ENCODE measurements at regions not wholly inside any gene's neighbourhood (a gene's known extent, or its start where the extent isn't known, plus 50 kb on each side); places are given as distances from the start of the nearest gene placed in this dataset.
"Not testable (repeated sequence)": the region's sequence is repeated elsewhere in the genome, so short reads cannot be mapped to it uniquely, and the experiment has no call there.

DNA sequence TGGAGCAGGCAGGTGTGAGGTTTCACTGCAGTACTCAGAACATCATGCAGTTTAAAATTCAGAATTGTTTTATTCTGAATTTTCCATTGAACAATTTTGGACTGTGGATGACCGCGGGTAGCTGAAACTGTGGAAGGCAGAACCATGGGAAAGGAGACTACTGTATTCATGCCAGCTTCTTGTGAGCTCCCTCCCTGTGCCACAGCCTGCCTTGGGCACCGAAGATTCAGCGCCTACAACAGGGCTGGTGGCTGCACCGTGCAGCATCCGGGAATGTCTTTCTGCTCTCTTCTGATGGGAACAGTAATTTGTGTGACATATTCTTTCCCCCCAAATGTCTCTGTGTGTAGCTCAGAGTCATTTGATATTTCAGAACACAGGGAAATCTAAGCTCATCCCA lies 118.5 kb upstream of the NKX1-1 start:
- DNase-seq (ENCODE audit: low read depth), result no peak

- no peak for DNase-seq (ENCODE audit: low read depth)
Measured at GRCh38 chr4:1523907-1524636, 117.8 kb upstream of the NKX1-1 start.

DNA sequence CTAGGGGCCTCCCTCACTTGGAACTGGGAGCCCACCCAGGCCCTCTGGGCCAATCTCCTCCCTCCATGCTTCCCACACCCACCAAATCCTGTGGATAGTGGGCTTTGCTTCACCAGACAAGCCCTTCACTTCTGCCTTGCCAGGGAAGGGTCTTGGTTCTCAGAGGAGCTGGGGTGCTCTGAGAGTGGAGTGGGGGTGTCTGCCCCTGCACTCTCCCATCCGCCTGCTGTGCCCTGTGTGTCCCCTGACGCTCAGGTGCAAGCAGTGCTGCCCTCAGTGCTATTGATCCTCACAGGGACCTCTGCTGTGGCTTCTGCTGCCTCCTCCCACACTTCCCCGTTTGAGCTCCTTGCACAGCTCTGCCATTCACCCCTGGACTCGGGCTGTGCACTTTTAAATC lies 117.3 kb upstream of the NKX1-1 start:
- no peak for DNase-seq (ENCODE audit: low read depth)

GRCh38 chr4:1523033-1523432 lies 116.8 kb upstream of the NKX1-1 start:
- DNase-seq (ENCODE audit: low read depth), result no peak

- no peak for DNase-seq (ENCODE audit: low read depth)
Measured at GRCh38 chr4:1522606-1523005, 116.4 kb upstream of the NKX1-1 start.

- no peak for DNase-seq (ENCODE audit: low read depth)
Measured at GRCh38 chr4:1521821-1522361, 115.6 kb upstream of the NKX1-1 start.

DNA sequence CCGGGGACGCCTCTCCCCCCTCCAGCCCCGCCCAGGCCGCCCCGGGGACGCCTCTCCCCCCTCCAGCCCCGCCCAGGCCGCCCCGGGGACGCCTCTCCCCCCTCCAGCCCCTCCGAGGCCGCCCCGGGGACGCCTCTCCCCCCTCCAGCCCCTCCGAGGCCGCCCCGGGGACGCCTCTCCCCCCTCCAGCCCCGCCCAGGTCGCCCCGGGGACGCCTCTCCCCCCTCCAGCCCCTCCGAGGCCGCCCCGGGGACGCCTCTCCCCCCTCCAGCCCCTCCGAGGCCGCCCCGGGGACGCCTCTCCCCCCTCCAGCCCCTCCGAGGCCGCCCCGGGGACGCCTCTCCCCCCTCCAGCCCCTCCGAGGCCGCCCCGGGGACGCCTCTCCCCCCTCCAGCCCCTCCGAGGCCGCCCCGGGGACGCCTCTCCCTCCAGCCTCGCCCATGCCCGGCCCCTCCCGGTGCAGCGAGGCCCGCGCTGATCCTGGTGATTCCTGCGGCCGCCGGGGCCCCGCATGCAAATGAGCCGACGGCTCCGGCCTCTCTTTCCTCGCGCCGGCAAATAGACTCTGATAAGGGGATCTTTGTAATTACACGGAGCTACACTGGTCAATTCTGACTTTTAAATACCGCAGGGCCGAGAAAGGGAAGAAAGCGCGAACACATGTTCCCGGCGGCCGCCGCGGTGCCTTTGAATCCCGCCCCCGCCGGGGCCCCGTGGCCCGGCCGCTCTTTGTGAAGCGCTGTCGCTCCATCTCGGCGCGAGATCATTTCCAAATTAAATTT lies 114.7 kb upstream of the NKX1-1 start:
- DNase-seq (ENCODE audit: low read depth), result not testable (repeated sequence)

GRCh38 chr4:1519787-1520661 lies 113.8 kb upstream of the NKX1-1 start:
- no peak for DNase-seq (ENCODE audit: low read depth)

DNA sequence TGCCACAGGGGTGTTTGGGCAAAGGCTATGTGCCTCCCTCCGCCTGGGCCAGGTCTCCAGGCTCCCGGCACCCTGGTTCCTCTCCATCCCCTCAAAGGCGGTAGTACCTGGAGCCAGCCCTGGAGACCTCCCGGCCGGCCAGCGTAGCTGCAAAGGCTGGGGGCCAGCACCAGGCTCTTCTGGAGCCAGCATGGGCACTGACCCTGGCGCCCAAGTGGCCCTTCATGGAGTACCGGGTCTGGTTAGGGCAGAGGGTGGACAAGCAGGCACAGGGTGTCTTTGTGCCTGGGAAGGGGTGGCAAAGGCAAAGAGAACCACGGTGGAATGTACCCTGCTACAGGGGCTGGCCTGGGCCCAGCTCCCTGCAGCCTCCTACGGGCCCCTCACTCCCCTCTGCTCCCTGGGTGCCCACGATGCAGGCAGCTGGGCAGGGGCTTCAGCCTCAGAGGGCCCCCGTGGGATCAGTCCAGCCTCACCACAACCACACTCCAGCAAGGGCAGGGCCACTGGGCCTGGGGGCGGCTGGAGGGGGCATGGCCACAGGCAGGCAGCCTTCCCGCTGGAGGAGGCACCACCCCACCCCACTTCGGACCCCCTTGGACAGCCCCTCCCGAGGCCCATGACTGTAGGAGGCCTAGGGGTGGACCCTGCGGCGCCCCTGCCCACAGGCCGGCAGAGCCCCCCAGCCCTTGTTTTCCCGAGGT lies 112.9 kb upstream of the NKX1-1 start:
- DNase-seq (ENCODE audit: low read depth), result no peak

DNA sequence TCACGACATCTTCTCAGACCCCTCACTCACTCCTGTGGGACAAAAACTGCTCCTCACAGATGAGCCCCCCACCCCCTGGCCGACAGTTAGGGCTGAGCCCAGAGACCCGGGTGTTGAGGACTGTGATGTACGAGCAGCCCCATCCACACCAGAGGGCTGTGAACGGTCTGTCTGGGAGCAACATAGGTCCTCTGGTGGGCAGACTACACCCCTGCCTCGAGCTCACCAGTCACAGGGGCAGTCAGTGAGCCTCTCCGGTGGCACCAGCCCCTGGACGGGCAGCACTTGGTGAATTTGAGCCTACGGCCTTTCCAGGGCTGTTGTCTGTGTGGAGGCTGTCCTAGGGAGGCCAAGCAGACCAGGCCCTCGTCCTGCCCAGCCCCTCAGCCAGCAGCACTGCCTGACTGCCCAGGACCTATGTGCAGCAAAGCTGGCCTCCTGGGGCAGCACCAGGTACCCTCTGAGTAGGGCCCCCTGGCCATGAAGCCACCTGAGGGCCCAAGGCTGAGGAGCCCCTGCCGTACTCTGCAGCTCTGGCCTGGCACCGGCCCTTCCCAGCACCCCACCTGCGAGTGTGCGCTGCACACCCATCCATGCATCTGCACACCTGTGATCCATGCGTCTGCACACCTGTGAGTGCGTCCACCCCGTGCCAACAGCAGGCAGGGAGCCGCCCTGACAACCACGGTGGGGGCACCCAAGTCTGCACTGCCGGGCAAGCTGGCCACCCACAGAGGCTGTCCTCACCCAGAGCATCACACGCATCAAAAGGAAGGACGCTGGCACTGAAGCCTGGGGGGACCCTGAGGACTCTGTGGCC lies 111.6 kb upstream of the NKX1-1 start:
- no peak for DNase-seq (ENCODE audit: low read depth)

GRCh38 chr4:1516881-1517480 lies 110.7 kb upstream of the NKX1-1 start:
- no peak for DNase-seq (ENCODE audit: low read depth)

GRCh38 chr4:1516261-1516660 lies 110.0 kb upstream of the NKX1-1 start:
- DNase-seq (ENCODE audit: low read depth), result no peak

GRCh38 chr4:1515763-1516162 lies 109.5 kb upstream of the NKX1-1 start:
- no peak for DNase-seq (ENCODE audit: low read depth)

DNA sequence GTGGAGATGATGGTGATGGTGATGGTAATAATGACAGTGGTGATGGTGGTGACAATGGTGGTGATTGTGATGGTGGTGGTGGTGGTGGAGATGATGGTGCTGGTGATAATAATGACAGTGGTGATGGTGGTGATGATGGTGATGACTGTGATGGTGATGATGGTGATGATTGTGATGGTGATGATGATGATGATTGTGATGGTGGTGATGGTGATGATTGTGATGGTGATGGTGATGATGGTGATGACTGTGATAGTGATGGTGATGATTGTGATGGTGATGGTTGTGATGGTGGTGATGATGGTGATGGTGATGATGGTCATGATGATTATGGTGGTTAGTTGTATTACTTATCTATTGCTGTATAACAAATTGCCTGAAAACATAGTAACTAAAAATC lies 108.9 kb upstream of the NKX1-1 start:
- no peak for DNase-seq (ENCODE audit: low read depth)

DNA sequence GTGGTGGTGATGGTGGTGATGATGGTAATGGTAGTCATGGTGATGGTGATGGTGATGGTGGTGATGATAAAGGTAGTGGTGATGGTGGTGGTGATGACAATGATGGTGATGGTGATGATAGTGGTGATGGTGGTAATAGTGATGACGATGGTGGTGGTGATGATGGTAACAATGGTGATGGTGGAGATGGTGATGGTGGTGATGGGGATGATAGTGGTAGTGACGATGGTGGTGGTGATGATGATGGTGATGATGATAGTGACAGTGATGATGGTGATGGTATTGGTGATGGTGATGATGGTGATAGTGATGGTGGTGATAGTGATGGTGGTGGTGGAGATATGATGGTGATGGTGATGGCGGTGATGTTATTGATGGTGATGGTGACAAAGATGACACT lies 108.4 kb upstream of the NKX1-1 start:
- DNase-seq (ENCODE audit: low read depth), result no peak

- no peak for DNase-seq (ENCODE audit: low read depth)
Measured at GRCh38 chr4:1513936-1514483, 107.8 kb upstream of the NKX1-1 start.

GRCh38 chr4:1512738-1513660 lies 106.8 kb upstream of the NKX1-1 start:
- peak; percentile 42 for DNase-seq (ENCODE audit: low read depth)

- DNase-seq (ENCODE audit: low read depth), result no peak
Measured at GRCh38 chr4:1512051-1512737, 106.0 kb upstream of the NKX1-1 start.
